ENCODE measurements at regions not wholly inside any gene's neighbourhood (a gene's known extent, or its start where the extent isn't known, plus 50 kb on each side); places are given as distances from the start of the nearest gene placed in this dataset.

DNA sequence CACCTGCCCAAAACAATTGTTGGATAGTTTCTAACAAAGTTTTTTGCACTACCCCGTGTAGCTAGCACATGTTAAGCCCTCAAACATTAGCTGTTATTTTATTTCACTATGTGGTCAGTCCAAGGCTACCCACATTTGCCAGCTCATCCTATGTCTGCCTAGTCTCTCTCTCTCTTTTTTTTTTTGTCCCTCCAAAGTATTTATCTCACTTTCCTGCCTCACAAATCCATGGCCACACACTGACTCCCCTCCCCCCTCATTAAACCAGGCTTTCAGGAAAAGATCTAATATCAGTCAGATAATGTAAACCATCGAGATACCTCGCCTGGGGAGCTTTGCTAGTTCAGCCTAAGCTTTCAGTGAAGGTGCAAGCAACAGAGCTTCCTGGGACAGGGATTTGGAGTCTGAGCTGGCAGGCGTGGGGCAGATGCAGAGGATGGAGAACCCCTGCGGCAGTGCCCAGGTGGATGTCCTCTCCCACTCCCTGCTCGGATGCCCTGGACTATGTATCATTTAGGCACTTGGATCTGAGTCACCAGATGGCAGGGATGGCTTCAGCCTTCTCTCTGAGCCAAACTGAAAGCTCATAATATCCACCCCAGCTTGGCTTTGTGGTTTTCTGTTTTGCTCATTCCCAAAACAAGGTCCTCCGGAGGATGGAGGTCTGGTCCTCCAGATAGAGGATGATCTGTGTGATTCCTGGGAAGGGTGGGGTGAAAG lies 73.7 kb upstream of the FOXF1 start:
- Histone ChIP-seq H3K4me2 (ENCODE audit: low read length) (no peak overlapping the region), H3K36me3 (ENCODE audit: control insufficient read depth, low read length) (no peaks in the 10 kb centered on the region), H3K4me3 (ENCODE audit: low read length) (no peak overlapping the region), H4K20me1 (ENCODE audit: control insufficient read depth, insufficient read depth, low read depth, low read length) (no peaks in the 10 kb centered on the region), H3K79me2 (ENCODE audit: control insufficient read depth, low read length) (no peaks in the 10 kb centered on the region), H3K9me3 (ENCODE audit: control insufficient read depth, insufficient read depth, low read length) (no peaks in the 10 kb centered on the region), H3K9me2 (replicated peaks; ENCODE audit: control insufficient read depth, low read length) (no peaks in the 10 kb centered on the region), H3K27me3 (ENCODE audit: control insufficient read depth, low read length) (no peaks in the 10 kb centered on the region), H3K4me1 (ENCODE audit: control insufficient read depth, low read length) (no peaks in the 10 kb centered on the region), H3F3A (ENCODE audit: control insufficient read depth, insufficient read depth) (no peaks in the 10 kb centered on the region), H3K27ac (ENCODE audit: low read depth, low read length) (no peak overlapping the region)
- no peak for TF ChIP-seq EZH2phosphoT487 (IDR thresholded peaks at IDR 0.05; ENCODE audit: borderline replicate concordance, low read length)
- TF ChIP-seq, protein P1, sequence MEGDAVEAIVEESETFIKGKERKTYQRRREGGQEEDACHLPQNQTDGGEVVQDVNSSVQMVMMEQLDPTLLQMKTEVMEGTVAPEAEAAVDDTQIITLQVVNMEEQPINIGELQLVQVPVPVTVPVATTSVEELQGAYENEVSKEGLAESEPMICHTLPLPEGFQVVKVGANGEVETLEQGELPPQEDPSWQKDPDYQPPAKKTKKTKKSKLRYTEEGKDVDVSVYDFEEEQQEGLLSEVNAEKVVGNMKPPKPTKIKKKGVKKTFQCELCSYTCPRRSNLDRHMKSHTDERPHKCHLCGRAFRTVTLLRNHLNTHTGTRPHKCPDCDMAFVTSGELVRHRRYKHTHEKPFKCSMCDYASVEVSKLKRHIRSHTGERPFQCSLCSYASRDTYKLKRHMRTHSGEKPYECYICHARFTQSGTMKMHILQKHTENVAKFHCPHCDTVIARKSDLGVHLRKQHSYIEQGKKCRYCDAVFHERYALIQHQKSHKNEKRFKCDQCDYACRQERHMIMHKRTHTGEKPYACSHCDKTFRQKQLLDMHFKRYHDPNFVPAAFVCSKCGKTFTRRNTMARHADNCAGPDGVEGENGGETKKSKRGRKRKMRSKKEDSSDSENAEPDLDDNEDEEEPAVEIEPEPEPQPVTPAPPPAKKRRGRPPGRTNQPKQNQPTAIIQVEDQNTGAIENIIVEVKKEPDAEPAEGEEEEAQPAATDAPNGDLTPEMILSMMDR (IDR thresholded peaks at IDR 0.05; ENCODE audit: low read depth, low read length, poor library complexity, severe bottlenecking) = no peak

DNA sequence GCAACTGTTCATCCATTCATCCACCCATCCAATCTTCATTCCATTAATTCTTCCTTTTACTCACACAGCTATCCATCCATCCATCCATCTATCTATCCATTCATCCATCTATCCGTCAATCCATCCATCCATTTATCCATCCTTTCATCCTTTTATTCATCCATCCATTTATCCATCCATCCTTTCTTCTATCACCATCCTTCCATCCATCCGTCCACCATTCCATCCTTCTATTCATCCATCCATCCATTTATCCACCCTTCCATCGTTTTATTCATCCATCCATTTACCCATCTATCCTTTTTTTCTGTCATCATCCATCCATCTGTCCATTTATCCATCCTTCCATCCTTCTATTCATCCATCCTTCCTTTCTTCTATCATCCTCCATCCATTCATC lies 73.0 kb upstream of the FOXF1 start:
- Histone ChIP-seq H3K36me3 (ENCODE audit: control insufficient read depth, low read length) (no peaks in the 10 kb centered on the region), H3K4me2 (ENCODE audit: low read length) (no peak overlapping the region), H3K4me1 (ENCODE audit: control insufficient read depth, low read length) (no peaks in the 10 kb centered on the region), H3K4me3 (ENCODE audit: low read length) (no peak overlapping the region), H3K9me2 (replicated peaks; ENCODE audit: control insufficient read depth, low read length) (no peaks in the 10 kb centered on the region), H4K20me1 (ENCODE audit: control insufficient read depth, insufficient read depth, low read depth, low read length) (no peaks in the 10 kb centered on the region), H3K9me3 (ENCODE audit: control insufficient read depth, insufficient read depth, low read length) (no peaks in the 10 kb centered on the region), H3K79me2 (ENCODE audit: control insufficient read depth, low read length) (no peaks in the 10 kb centered on the region), H3K27ac (ENCODE audit: low read depth, low read length) (no peak overlapping the region), H3F3A (ENCODE audit: control insufficient read depth, insufficient read depth) (no peaks in the 10 kb centered on the region), H3K27me3 (ENCODE audit: control insufficient read depth, low read length) (no peaks in the 10 kb centered on the region)
- TF ChIP-seq EZH2phosphoT487 (IDR thresholded peaks at IDR 0.05; ENCODE audit: borderline replicate concordance, low read length) = no peak
- TF ChIP-seq, protein P1 (IDR thresholded peaks at IDR 0.05; ENCODE audit: low read depth, low read length, poor library complexity, severe bottlenecking) = no peak

DNA sequence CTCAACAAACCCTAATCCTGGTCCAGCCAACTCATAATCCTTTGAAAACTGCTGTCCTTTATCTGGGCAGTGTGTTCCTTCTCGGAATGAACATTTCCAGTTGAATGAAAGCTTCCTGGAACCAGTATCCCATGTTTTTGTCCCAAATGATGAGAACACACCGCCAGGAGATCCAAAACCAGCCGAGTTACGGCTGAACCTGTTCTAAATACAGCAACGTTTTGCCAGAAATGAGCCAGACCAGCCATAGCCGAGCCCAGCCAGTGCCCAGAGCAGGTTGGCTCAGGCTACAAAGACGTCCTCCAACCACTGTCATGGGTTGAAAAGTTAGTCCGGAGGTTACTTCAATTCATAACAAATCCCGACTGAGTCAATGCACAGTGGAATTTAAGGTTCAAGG lies 67.6 kb upstream of the FOXF1 start:
- no peaks in the 10 kb centered on the region for H4K20me1 ChIP-seq (ENCODE audit: control insufficient read depth, insufficient read depth, low read depth, low read length)
- H3K79me2 ChIP-seq (ENCODE audit: control insufficient read depth, low read length) = no peaks in the 10 kb centered on the region
- H3K9me3 ChIP-seq (ENCODE audit: control insufficient read depth, insufficient read depth, low read length) = no peaks in the 10 kb centered on the region
- TF ChIP-seq EZH2phosphoT487 (IDR thresholded peaks at IDR 0.05; ENCODE audit: borderline replicate concordance, low read length) = no peak
- TF ChIP-seq, protein P1 (IDR thresholded peaks at IDR 0.05; ENCODE audit: low read depth, low read length, poor library complexity, severe bottlenecking) = no peak
- no peaks in the 10 kb centered on the region for H3K36me3 ChIP-seq (ENCODE audit: control insufficient read depth, low read length)
- no peak overlapping the region for H3K4me2 ChIP-seq (ENCODE audit: low read length)
- H3F3A ChIP-seq (ENCODE audit: control insufficient read depth, insufficient read depth) = no peaks in the 10 kb centered on the region
- no peaks in the 10 kb centered on the region for H3K27me3 ChIP-seq (ENCODE audit: control insufficient read depth, low read length)
- H3K4me1 ChIP-seq (ENCODE audit: control insufficient read depth, low read length) = no peaks in the 10 kb centered on the region
- no peak overlapping the region for H3K27ac ChIP-seq (ENCODE audit: low read depth, low read length)
- H3K4me3 ChIP-seq (ENCODE audit: low read length) = no peak overlapping the region
- no peaks in the 10 kb centered on the region for H3K9me2 ChIP-seq (replicated peaks; ENCODE audit: control insufficient read depth, low read length)

Measured in DOHH2 (cell line).